Psoas muscle (tissue), 7 donors: ENCODE measurements at regions not wholly inside any gene's neighbourhood (a gene's known extent, or its start where the extent isn't known, plus 50 kb on each side); places are given as distances from the start of the nearest gene placed in this dataset.

Experiments
- ATAC-seq, 4 donors: fragments of 200-7000 bp; cut with Tn5 transposase; one replicate each; pipeline ENCODE4 v1.9.1; 2020; ENCODE audit warnings: moderate library complexity in 3 of 4, mild to moderate bottlenecking in 2 of 4
- DNase-seq, 2 donors: peaks; one replicate each; pipeline ENCODE4 v3.0.0-alpha.2; 2020
- H3K27ac ChIP-seq: fragments of 200-600 bp; one replicate; pipeline ENCODE4 v1.8.0; 2022
- H3K27me3 ChIP-seq, 3 donors: fragments of 200-600 bp in 1 of 3; one replicate each; pipeline versions ENCODE4 v1.6.1 to v1.8.0; 2013 to 2022; ENCODE audit warnings: low read length in 2 of 3, mild to moderate bottlenecking in 2 of 3, moderate library complexity in 1 of 3; ENCODE audit not compliant: insufficient read depth in 3 of 3
- H3K36me3 ChIP-seq, 2 donors: fragments of 200-600 bp in 1 of 2; one replicate each; pipeline versions ENCODE4 v1.6.1 to v1.8.0; 2013 to 2022; ENCODE audit warnings: low read depth in 1 of 2, mild to moderate bottlenecking in 1 of 2, moderate library complexity in 1 of 2; ENCODE audit not compliant: insufficient read depth in 1 of 2
- H3K4me1 ChIP-seq: fragments of 200-600 bp; one replicate; pipeline ENCODE4 v1.8.0; 2022
- H3K4me3 ChIP-seq: fragments of 200-600 bp; one replicate; pipeline ENCODE4 v1.8.0; 2022; ENCODE audit warnings: mild to moderate bottlenecking
- H3K9me3 ChIP-seq: fragments of 200-600 bp; one replicate; pipeline ENCODE4 v1.8.0; 2022
- WGBS, 3 donors: extraction: QIAGEN DNeasy Blood & Tissue Kit; methylation state at CpG; one replicate each; pipeline versions ENCODE4 v1.1.6 to v1.1.7; 2013; 5-methylcytosine and 5-hydroxymethylcytosine counted together
- intact Hi-C, 2 donors: fragments of 100-400 bp; cut with DNase I; formaldehyde crosslinking; loops; one replicate each; pipeline versions ENCODE4 v1.11.0 to v1.14.2; 2022
- TF ChIP-seq, protein P1 (sequence below): fragments of 200-600 bp; IDR thresholded peaks from one replicate; pipeline ENCODE4 v1.8.0; 2022; ENCODE audit warnings: antibody characterized with exemption
- donor health status: healthy with polysubstance abuse.
- donor health status: DM: no; HTN: no; CAD: no; lungs with moderate emphysema.
- donor health status: Bipolar disorder and iron deficiency.
- donor health status: healthy.
- donor health status: DM: yes; HTN: yes; CAD: no.
- donor health status: DM: no; HTN: no; CAD: no.
- donor health status: DM: yes; HTN: yes; CAD: no.

DNA sequence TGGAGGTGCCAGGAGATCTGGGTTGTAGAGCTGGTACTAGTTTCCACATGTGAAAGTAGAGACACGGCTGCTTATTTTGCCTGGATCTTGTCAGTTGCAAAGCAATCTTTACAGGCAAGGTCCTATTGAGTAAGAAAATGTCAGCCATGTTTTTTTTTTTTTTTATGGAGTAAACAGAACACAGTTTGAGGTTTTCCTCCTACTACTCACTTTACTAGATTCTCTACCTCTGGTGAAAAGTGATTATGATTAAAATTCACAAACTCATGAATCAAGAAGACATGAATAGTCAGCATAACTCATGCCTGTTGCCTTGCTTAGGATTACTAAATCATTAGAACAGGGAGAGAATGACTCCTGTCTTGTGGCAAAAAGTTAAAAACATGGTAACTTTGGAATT lies 70.1 kb upstream of the PNPT1 start:
- Histone ChIP-seq H3K27ac (no peak overlapping the region), H3K4me3 (no peak overlapping the region), H3K27me3 (peaks cover 0 to 3% (median 1%) of the 10 kb centered on the region in 3 donors), H3K9me3 (no peaks in the 10 kb centered on the region), H3K4me1 (no peaks in the 10 kb centered on the region), H3K36me3 (no peaks in the 10 kb centered on the region)
- WGBS, 3 donors: 83 to 87% (median 86%) methylated on average over 1 of the region's 1 CpG
- intact Hi-C loops: no loop called here
- TF ChIP-seq, protein P1, sequence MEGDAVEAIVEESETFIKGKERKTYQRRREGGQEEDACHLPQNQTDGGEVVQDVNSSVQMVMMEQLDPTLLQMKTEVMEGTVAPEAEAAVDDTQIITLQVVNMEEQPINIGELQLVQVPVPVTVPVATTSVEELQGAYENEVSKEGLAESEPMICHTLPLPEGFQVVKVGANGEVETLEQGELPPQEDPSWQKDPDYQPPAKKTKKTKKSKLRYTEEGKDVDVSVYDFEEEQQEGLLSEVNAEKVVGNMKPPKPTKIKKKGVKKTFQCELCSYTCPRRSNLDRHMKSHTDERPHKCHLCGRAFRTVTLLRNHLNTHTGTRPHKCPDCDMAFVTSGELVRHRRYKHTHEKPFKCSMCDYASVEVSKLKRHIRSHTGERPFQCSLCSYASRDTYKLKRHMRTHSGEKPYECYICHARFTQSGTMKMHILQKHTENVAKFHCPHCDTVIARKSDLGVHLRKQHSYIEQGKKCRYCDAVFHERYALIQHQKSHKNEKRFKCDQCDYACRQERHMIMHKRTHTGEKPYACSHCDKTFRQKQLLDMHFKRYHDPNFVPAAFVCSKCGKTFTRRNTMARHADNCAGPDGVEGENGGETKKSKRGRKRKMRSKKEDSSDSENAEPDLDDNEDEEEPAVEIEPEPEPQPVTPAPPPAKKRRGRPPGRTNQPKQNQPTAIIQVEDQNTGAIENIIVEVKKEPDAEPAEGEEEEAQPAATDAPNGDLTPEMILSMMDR: no peak
- DNase-seq: no peak
- no peak for ATAC-seq

DNA sequence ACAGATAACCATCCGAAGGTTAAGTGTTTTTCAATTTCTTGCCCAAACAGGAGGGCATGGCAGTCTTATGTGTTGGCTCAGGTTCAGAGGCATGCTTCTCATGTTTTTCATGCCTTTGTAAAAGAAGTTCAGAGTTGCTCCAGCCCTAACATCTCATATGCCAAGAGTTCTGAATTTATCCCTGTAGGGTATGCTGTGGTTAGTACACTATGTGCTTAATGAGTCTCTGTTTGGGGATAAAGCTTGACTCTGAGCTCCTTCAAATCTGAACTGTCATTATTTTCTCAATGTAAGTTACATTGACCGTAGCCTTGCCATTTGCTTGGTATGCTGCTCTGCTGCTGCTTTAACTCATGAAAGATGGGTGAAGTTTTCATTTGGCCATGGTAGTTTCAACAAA lies 67.9 kb upstream of the PNPT1 start:
- Histone ChIP-seq H3K27me3 (peaks cover 0 to 3% (median 1%) of the 10 kb centered on the region in 3 donors), H3K9me3 (no peaks in the 10 kb centered on the region), H3K27ac (no peak overlapping the region), H3K4me1 (no peaks in the 10 kb centered on the region), H3K4me3 (no peak overlapping the region), H3K36me3 (no peaks in the 10 kb centered on the region)
- 36 to 48% (median 38%) methylated on average over 2 of the region's 2 CpGs for WGBS, 3 donors
- no peak for ATAC-seq
- intact Hi-C loops: no loop called here
- TF ChIP-seq, protein P1: no peak
- DNase-seq: no peak

DNA sequence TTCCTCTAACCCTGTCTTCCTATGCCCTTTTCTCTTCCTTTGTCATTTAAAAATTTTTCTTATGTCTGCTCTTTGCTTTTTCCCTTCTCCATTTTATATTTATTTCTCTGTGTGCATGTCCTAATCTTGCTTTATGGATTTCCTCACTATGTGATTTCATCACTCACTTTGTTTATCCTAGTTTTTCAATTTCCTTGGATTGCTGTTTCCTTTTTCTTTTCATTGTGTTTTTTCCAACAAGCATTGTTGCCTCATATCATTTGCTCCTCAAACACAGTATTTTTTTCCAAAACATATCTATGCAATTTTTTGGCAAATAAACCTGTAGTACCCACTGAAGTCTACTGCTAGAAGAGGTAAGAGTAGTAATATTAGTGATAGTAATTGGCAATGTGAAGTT lies 67.4 kb upstream of the PNPT1 start:
- no peaks in the 10 kb centered on the region for H3K9me3 ChIP-seq
- TF ChIP-seq, protein P1: no peak
- no peak overlapping the region for H3K4me3 ChIP-seq
- ATAC-seq (no peak), DNase-seq (no peak)
- H3K27me3 ChIP-seq: peaks cover 0 to 3% (median 1%) of the 10 kb centered on the region in 3 donors
- intact Hi-C loops: no loop called here
- H3K36me3 ChIP-seq: no peaks in the 10 kb centered on the region
- H3K4me1 ChIP-seq: no peaks in the 10 kb centered on the region
- no peak overlapping the region for H3K27ac ChIP-seq

DNA sequence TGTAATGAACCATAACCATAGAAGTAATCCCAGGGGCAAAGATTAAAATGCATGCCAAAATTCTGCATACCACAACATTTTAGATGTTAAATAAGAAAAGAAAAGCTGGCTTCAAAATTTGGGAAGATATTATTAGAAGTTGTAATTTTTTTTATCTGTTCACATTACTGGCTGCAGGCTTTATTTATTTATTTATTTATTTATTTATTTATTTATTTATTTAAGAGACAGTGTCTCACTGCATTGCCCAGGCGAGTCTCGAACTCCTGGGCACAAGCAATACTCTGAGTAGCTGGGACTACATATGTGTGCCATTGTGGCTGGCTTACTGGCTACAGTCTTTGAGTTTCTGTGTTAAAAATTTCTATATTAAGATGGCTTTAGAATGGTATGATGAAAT lies 66.5 kb upstream of the PNPT1 start:
- Histone ChIP-seq H3K4me1 (no peaks in the 10 kb centered on the region), H3K4me3 (no peak overlapping the region), H3K27me3 (peaks cover 0 to 3% (median 1%) of the 10 kb centered on the region in 3 donors), H3K36me3 (no peaks in the 10 kb centered on the region), H3K9me3 (no peaks in the 10 kb centered on the region), H3K27ac (no peak overlapping the region)
- WGBS, 3 donors: 90 to 96% (median 93%) methylated on average over 2 of the region's 2 CpGs
- ATAC-seq: no peak
- DNase-seq: no peak
- intact Hi-C loops: no loop called here
- TF ChIP-seq, protein P1: no peak

DNA sequence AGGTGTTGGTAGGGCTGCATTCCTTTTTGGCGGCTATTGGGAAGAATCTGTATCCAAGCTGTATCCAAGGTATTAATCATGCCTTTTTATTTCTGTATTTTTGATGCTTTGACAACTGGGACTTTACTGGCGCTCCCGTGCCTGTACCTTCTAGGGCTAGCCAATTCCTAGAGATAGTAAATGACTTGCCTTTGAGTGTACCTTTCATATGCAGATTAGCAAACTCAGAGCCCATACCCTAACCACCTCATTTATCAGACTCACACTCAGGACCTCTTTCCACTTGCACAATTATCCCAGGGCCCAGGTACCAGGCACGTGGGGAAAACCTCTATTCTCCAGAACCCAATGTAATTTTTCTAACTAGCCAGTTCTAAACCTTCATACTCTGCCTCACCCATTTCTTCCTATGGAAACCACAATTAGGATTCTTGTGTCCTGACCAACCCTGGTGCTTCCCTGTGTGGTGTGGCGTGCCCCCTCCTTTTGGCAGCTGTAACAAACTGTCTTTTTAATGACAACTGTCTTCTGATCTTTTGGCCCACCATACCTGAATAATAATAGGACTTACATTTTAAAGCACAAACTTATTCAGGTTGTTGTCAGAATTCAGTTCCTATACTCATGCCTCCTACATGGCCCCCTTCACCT lies 65.8 kb upstream of the PNPT1 start:
- H3K4me1 ChIP-seq: no peaks in the 10 kb centered on the region
- H3K9me3 ChIP-seq: no peaks in the 10 kb centered on the region
- intact Hi-C loops: no loop called here
- 62 to 73% (median 64%) methylated on average over 5 of the region's 5 CpGs for WGBS, 3 donors
- ATAC-seq (no peak), DNase-seq (no peak)
- H3K4me3 ChIP-seq: no peak overlapping the region
- TF ChIP-seq, protein P1: no peak
- no peak overlapping the region for H3K27ac ChIP-seq
- no peaks in the 10 kb centered on the region for H3K36me3 ChIP-seq
- peaks cover 0 to 1% (median 0%) of the 10 kb centered on the region in 3 donors for H3K27me3 ChIP-seq
